HG03469 (cell line): ENCODE measurements at regions not wholly inside any gene's neighbourhood (a gene's known extent, or its start where the extent isn't known, plus 50 kb on each side); places are given as distances from the start of the nearest gene placed in this dataset.

ENCODE experiments used
- ATAC-seq: cut with Tn5 transposase; IDR thresholded peaks from one replicate; pipeline ENCODE4 v1.9.1; 2021; ENCODE audit warnings: mild to moderate bottlenecking, moderate library complexity, moderate number of reproducible peaks; ENCODE audit not compliant: unreplicated experiment

- no peak for ATAC-seq
Observed at GRCh38 chr11:122248131-122248530, 132.1 kb upstream of the BLID start.

GRCh38 chr11:122246874-122247273, 130.9 kb upstream of the BLID start:
- no peak for ATAC-seq

GRCh38 chr11:122242731-122243130, 126.7 kb upstream of the BLID start:
- ATAC-seq = no peak

- no peak for ATAC-seq
Observed at GRCh38 chr11:122241566-122241965, 125.6 kb upstream of the BLID start.

DNA sequence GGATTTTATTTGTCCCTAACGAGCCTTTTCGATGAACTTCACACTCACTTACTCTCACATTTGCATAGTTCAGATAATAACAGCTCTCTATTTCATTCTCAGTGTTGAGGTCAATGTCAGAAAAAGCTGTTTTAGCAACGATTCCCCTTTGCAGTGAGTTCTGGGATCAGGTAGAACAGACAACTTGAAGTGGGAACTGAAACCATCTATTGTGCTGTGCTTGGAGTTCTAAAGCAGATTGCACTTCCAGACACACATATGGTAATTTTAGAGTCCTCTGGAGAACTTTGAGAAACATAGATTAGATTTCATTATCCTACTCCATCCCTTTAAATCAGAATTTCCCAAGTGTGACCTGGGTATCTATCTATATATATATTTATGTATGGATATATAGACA, 124.6 kb upstream of the BLID start:
- no peak for ATAC-seq

DNA sequence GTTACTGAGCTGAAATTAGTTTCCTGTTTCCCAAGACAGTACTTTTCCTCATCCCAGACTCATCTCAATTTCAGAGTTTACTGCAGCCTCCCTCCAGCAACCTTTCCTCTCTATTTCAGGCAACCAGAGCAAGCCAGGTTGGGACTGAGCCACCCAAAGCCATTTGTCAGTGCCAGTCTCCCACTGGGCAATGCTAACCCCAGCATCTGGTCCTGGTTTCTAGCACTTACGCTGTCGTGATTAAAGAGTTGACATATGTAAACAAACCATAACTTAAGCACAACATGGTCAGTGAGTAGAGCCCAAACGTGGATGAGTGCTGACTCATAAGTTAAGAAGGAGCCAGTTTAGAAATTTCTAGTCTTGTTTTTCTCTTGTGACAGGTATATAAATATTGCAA, 119.6 kb upstream of the BLID start:
- ATAC-seq = no peak

DNA sequence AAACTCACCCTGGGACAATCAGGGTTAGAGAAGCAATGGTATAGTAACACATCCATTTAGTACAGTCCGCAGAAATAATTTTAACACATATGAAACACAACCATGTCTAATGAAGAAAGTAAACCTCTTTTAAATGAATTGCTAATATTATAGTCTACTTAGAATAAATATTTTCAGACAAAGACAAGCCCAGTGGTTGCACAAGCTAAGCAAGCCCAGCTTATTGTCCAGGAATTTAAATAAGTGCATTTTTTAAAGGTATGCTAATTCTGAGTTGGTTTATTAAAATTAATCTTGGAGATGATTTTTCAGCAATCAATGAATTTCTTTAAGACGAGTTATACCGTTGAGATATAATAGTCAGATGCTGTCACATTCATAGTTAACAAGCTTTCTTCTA, 118.8 kb upstream of the BLID start:
- no peak for ATAC-seq

DNA sequence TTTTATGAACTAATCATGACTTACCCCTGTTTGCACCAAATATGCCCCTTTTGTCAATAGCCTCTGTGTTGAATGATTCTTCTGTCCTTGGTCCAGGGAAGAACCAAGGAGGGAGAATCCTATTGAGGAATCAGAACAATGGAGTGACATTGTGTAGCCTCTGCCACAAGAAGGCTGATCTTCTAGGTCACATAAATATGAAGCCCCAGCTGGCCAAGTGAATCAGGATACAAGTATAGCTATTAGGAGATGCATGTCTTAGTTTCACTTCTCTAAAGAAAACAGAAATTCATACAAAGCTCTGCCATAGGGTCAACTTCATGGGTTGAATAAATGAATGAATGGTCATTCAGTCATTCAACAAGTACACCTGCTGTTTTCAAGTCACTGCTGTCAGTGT, 118.2 kb upstream of the BLID start:
- no peak for ATAC-seq

GRCh38 chr11:122232985-122233384, 117.0 kb upstream of the BLID start:
- ATAC-seq = no peak

DNA sequence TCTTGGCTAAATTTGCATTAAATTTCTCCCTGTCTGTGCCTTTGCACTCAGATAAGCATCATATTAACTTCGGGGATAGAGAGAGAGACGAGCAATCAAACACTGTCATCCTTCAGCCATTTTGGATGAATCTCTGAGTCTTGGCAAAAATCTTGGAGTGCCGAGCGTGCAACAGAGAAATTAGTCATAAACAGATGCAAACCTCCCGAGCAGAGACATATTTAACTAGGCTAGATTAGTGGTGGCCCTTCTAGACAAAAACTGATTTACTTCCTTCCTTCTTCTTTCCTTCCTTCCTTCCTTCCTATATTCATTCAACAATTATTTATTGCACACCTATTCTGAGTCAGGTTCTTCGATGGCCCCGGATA, 114.4 kb upstream of the BLID start:
- ATAC-seq = no peak

GRCh38 chr11:122229481-122230384, 113.7 kb upstream of the BLID start:
- no peak for ATAC-seq

DNA sequence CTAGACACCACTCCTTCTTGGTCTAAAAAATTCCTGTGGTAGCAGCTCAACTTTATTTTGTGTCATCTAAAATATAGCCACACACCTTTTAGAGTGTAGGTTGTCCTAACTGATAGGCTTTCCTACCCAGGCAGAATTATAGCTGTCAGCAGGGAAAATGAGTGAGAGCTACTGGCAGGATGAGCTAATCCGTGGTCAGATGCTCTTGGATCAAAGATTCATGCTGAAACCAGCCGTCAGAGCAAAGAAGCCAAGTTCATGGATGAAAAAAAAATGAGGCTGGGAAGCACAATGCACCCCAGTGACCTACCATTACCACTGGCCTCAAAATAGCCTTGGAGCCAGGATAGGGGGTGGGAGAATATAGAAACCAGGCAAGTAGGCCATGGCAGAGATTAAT, 113.1 kb upstream of the BLID start:
- ATAC-seq = no peak

- ATAC-seq = no peak
Observed at GRCh38 chr11:122226810-122227379, 110.9 kb upstream of the BLID start.

- no peak for ATAC-seq
Observed at GRCh38 chr11:122224867-122225266, 108.9 kb upstream of the BLID start.

DNA sequence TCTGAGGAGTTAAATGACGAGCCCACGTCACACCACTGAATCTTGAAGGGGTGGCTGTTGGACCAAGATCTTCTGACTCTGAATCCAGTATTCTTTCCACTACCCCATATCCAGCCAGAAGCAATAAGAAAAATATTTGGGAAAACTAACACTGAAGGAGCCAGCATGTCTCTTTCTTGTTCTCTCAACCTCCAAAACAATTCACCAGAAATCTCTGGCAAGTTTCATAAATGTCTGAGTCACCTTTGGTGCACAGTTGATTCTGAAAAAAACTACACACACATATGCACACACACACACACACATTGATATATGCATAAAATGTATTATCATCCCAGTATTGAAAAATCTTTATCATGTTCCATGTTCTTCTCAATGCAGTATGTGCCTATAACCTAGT, 104.3 kb upstream of the BLID start:
- ATAC-seq = no peak

- ATAC-seq = no peak
Observed at GRCh38 chr11:122219791-122220190, 103.8 kb upstream of the BLID start.

DNA sequence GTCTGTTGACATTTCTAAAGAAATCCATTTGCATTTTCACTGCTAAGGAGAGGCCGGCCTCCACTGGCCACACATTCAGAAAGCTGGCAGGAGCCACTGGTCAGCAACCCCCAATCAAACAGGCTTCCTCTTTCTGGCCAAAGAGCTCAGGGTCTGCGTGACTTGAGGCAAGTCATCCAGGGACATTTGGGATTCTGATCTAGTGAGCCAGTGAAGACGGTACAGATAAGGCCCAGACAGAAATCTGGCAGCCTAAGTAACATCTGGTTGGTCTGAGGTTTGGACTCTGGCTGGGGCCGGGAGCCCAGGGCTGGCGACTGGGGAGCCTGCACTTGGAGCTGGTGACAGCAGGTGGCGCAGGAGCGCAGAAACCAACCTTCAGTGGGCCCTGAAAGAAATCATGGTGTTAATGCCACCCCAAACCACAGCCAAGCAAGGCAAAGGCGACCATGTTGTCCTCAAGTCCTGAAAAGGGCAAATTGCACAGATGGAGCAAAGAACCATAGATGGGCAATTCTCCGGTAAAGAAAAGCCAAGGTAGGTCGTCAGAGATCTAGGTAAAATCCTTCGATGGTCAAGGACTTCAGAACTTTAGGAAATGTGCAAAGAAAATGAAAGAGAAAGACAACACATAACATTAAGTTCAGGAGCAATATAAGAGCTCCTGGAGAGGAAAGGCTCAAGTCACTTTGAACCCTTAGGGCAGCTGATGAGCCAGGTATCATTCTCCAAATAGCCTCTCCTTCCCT, 99.4 kb upstream of the BLID start:
- no peak for ATAC-seq

DNA sequence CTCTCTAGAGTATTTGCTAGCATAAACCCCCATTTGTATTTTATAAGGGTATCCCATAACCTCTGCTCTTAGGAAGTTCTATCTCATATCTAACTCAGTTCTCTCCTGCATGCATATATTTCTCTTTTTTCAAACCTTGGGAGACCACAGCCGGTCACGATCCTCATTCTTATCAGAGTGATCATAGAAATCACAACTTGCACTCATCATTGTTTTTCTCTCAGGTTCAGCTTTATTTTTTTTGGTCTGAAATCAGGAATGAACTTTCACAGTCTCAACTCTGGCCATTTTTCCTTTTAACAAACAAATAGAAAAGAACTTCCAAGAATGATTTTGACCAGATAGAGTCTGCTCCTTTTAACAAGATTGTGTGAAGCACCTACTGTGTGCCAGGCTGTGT, 98.6 kb upstream of the BLID start:
- no peak for ATAC-seq

GRCh38 chr11:122214080-122214479, 98.1 kb upstream of the BLID start:
- no peak for ATAC-seq

GRCh38 chr11:122213171-122213570, 97.2 kb upstream of the BLID start:
- no peak for ATAC-seq

GRCh38 chr11:122210367-122210997, 94.5 kb upstream of the BLID start:
- ATAC-seq = no peak
